ENCODE measurements at regions not wholly inside any gene's neighbourhood (a gene's known extent, or its start where the extent isn't known, plus 50 kb on each side); places are given as distances from the start of the nearest gene placed in this dataset.

DNA sequence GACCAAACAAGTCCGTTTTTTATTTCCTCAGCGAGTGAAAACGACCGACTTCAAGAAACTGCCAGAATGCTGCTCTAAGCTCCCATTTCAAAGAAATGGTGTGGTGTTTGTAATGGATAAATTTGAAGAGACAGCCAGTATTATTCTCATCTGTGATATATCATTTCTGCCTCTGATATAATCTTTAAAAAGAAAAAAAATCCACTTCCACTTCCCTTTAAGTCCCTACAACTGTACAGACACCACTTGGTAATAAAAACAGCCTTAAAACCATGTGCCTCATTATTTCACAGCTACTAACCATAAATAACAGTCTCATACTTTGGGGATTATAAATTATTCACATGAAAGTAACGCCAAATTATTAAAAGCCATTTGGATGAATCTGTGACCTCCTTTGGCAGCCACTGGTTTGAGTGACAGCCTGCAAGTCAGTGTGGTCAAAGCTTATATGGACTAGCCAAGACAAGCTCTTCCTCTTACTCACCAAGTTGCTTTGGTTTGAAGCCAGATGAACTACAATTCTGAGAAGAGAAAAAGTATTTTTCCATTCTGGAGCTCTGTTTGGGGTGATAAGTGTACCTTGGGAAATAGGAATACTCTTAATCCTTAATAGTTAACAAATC lies 168.0 kb downstream of the SHOX2 start:
- no peak for TF ChIP-seq SIN3A (IDR thresholded peaks at IDR 0.05; ENCODE audit: borderline replicate concordance, insufficient read depth, low read length)
- no peak for TF ChIP-seq TAF1 (IDR thresholded peaks at IDR 0.05; ENCODE audit: borderline replicate concordance, insufficient read depth, low read length)
- TF ChIP-seq REST (IDR thresholded peaks at IDR 0.05; ENCODE audit: insufficient read depth in 1 of 2, low read depth in 2 of 2, low read length in 2 of 2), result no peak
- TF ChIP-seq POLR2AphosphoS5 (IDR thresholded peaks at IDR 0.05; ENCODE audit: low read depth, low read length), result no peak
- no peak for TF ChIP-seq FOXP2 (optimal IDR thresholded peaks at IDR 0.05; ENCODE audit: borderline replicate concordance, extremely low read depth, extremely low read length, insufficient read depth)

DNA sequence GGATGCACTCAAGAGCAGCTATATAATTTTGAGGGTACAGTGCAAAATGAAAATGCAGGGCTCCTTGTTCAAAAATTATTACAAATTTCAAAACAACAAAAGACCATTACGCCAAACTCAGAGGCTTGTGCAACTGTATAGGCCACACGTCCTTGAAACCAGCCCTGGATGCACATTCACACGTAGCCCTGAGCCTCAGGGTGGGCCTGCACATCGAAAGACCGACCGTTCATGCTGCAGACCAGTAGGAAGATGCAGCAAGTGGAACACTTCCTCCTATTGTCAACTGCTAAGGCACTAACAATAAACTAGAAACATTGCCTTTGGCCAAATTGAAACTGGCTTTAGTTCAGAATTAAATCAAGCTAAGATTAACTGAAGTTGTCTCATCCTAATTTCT lies 174.7 kb downstream of the SHOX2 start:
- no peak for TF ChIP-seq SIN3A (IDR thresholded peaks at IDR 0.05; ENCODE audit: borderline replicate concordance, insufficient read depth, low read length)
- no peak for TF ChIP-seq POLR2AphosphoS5 (IDR thresholded peaks at IDR 0.05; ENCODE audit: low read depth, low read length)
- no peak for TF ChIP-seq TAF1 (IDR thresholded peaks at IDR 0.05; ENCODE audit: borderline replicate concordance, insufficient read depth, low read length)
- TF ChIP-seq FOXP2 (optimal IDR thresholded peaks at IDR 0.05; ENCODE audit: borderline replicate concordance, extremely low read depth, extremely low read length, insufficient read depth), result no peak
- TF ChIP-seq REST (IDR thresholded peaks at IDR 0.05; ENCODE audit: insufficient read depth in 1 of 2, low read depth in 2 of 2, low read length in 2 of 2), result no peak

GRCh38 chr3:157930000-157930780 lies 176.0 kb downstream of the SHOX2 start:
- no peak for TF ChIP-seq REST (IDR thresholded peaks at IDR 0.05; ENCODE audit: insufficient read depth in 1 of 2, low read depth in 2 of 2, low read length in 2 of 2)
- TF ChIP-seq SIN3A (IDR thresholded peaks at IDR 0.05; ENCODE audit: borderline replicate concordance, insufficient read depth, low read length), result no peak
- no peak for TF ChIP-seq FOXP2 (optimal IDR thresholded peaks at IDR 0.05; ENCODE audit: borderline replicate concordance, extremely low read depth, extremely low read length, insufficient read depth)
- TF ChIP-seq TAF1 (IDR thresholded peaks at IDR 0.05; ENCODE audit: borderline replicate concordance, insufficient read depth, low read length), result no peak
- TF ChIP-seq POLR2AphosphoS5 (IDR thresholded peaks at IDR 0.05; ENCODE audit: low read depth, low read length), result no peak

- no peak for TF ChIP-seq SIN3A (IDR thresholded peaks at IDR 0.05; ENCODE audit: borderline replicate concordance, insufficient read depth, low read length)
- TF ChIP-seq POLR2AphosphoS5 (IDR thresholded peaks at IDR 0.05; ENCODE audit: low read depth, low read length), result no peak
- no peak for TF ChIP-seq FOXP2 (optimal IDR thresholded peaks at IDR 0.05; ENCODE audit: borderline replicate concordance, extremely low read depth, extremely low read length, insufficient read depth)
- TF ChIP-seq TAF1 (IDR thresholded peaks at IDR 0.05; ENCODE audit: borderline replicate concordance, insufficient read depth, low read length), result no peak
- no peak for TF ChIP-seq REST (IDR thresholded peaks at IDR 0.05; ENCODE audit: insufficient read depth in 1 of 2, low read depth in 2 of 2, low read length in 2 of 2)
Observed at GRCh38 chr3:157926822-157927221, 179.4 kb downstream of the SHOX2 start.
